Lower lobe of right lung (tissue), 2 donors: ENCODE measurements at regions not wholly inside any gene's neighbourhood (a gene's known extent, or its start where the extent isn't known, plus 50 kb on each side); places are given as distances from the start of the nearest gene placed in this dataset.

Experiments used
- ATAC-seq, 2 donors: fragments of 200-7000 bp; cut with Tn5 transposase; one replicate each; pipeline ENCODE4 v1.9.1; 2020 to 2022; ENCODE audit warnings: mild to moderate bottlenecking in 2 of 2, moderate library complexity in 2 of 2
- DNase-seq: peaks from one replicate; pipeline ENCODE4 v3.0.0-alpha.2; 2020
- H3K27ac ChIP-seq: fragments of 200-600 bp; one replicate; pipeline ENCODE4 v1.8.0; 2022
- H3K27me3 ChIP-seq: fragments of 200-600 bp; one replicate; pipeline ENCODE4 v1.8.0; 2022; ENCODE audit warnings: low read depth
- H3K36me3 ChIP-seq: fragments of 200-600 bp; one replicate; pipeline ENCODE4 v1.8.0; 2022; ENCODE audit warnings: mild to moderate bottlenecking
- H3K4me1 ChIP-seq: fragments of 200-600 bp; one replicate; pipeline ENCODE4 v1.8.0; 2022
- H3K4me3 ChIP-seq: fragments of 200-600 bp; one replicate; pipeline ENCODE4 v1.8.0; 2022; ENCODE audit warnings: mild to moderate bottlenecking
- H3K9me3 ChIP-seq: fragments of 200-600 bp; one replicate; pipeline ENCODE4 v1.8.0; 2022
- CTCF ChIP-seq: fragments of 200-600 bp; IDR thresholded peaks from one replicate; pipeline ENCODE4 v1.8.0; 2022; ENCODE audit warnings: antibody characterized with exemption, mild to moderate bottlenecking
- intact Hi-C: fragments of 100-400 bp; cut with DNase I; formaldehyde crosslinking; loops from one replicate; pipeline ENCODE4 v1.11.0; 2022
- donor health status: DM: no; HTN: yes; CAD: no; lungs with severe emphysema.

DNA sequence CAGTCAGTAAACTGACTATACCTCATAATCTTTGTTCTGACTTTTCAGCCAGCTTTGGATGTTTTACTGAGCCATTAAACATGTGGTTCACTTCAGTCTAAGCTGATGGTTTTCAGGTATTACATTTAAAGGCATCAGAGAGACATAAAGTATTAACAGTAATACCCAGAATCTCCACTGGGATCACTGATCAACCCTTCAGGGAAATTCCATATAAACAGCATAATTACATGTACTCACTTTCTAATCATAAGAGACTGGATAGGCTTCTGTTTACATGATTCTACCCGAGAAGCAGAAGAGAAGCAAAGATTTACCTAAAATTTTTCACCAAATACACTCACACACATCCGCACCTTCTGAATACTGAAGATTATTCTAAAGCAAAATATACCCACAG, 186.7 kb upstream of the FREM1 start:
- intact Hi-C loops, result no loop called here
- no peaks in the 10 kb centered on the region for H3K9me3 ChIP-seq
- TF ChIP-seq CTCF, result no peak
- H3K4me1 ChIP-seq, result no peaks in the 10 kb centered on the region
- H3K36me3 ChIP-seq, result no peaks in the 10 kb centered on the region
- DNase-seq, result no peak
- H3K4me3 ChIP-seq, result no peak overlapping the region
- H3K27ac ChIP-seq, result no peak overlapping the region
- no peaks in the 10 kb centered on the region for H3K27me3 ChIP-seq
- no peak for ATAC-seq

GRCh38 chr9:15086778-15087324, 176.6 kb upstream of the FREM1 start:
- intact Hi-C loops, result no loop called here
- Histone ChIP-seq H3K27me3 (no peaks in the 10 kb centered on the region), H3K36me3 (no peaks in the 10 kb centered on the region), H3K9me3 (no peaks in the 10 kb centered on the region), H3K4me3 (no peak overlapping the region), H3K4me1 (no peaks in the 10 kb centered on the region), H3K27ac (no peak overlapping the region)
- ATAC-seq (no peak), DNase-seq (no peak)
- no peak for TF ChIP-seq CTCF

GRCh38 chr9:15086156-15086763, 176.0 kb upstream of the FREM1 start:
- Histone ChIP-seq H3K4me1 (no peaks in the 10 kb centered on the region), H3K36me3 (no peaks in the 10 kb centered on the region), H3K4me3 (no peak overlapping the region), H3K27me3 (no peaks in the 10 kb centered on the region), H3K9me3 (no peaks in the 10 kb centered on the region), H3K27ac (no peak overlapping the region)
- ATAC-seq (peak in 1 of 2 donors; percentile 35), DNase-seq (no peak)
- no peak for TF ChIP-seq CTCF
- intact Hi-C loops, result no loop called here

DNA sequence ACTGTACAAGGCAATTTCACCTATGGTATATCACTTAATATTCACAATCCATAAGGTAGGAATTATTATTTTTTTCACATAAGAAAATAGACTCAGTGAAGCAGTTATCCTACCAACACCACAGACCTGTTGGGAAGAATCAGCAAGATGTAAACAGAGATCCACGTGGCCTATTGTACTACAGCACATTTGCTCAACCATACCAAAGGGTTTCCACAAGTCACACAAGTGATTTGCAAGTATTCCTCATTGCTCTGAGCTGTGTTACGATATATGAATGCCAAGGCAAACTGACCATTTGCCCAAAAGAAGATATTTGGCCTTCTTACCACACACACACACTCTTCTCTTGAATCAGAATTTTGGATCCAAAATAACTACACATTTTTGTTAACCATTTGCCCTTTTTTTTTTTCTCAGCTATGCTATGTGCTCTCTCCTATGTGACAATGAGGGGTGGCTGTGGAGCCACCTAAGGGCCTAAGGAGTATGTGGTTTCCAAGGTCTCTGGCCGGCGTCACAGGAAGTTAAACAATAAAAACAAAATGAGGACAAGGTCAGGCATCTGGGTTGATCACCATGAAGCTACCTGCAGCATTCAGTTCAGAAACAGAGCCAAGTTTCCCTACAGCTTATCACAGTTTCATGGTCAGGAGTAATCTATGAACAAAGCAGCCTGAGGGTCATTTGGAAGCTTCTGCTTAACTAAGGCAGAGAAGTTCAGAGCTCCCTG, 171.0 kb upstream of the FREM1 start:
- no peak for DNase-seq
- no peaks in the 10 kb centered on the region for H3K4me1 ChIP-seq
- H3K27me3 ChIP-seq, result no peaks in the 10 kb centered on the region
- H3K27ac ChIP-seq, result no peak overlapping the region
- H3K4me3 ChIP-seq, result no peak overlapping the region
- ATAC-seq, result no peak
- no peaks in the 10 kb centered on the region for H3K36me3 ChIP-seq
- intact Hi-C loops, result no loop called here
- no peak for TF ChIP-seq CTCF
- no peaks in the 10 kb centered on the region for H3K9me3 ChIP-seq

- no peak for DNase-seq
- Histone ChIP-seq H3K4me1 (no peaks in the 10 kb centered on the region), H3K9me3 (no peaks in the 10 kb centered on the region), H3K27me3 (no peaks in the 10 kb centered on the region), H3K27ac (no peak overlapping the region), H3K36me3 (no peaks in the 10 kb centered on the region), H3K4me3 (no peak overlapping the region)
- intact Hi-C loops, result no loop called here
- ATAC-seq, result no peak
- TF ChIP-seq CTCF, result no peak
Measured at GRCh38 chr9:15080401-15080800, 170.2 kb upstream of the FREM1 start.
